ENCODE measurements at regions not wholly inside any gene's neighbourhood (a gene's known extent, or its start where the extent isn't known, plus 50 kb on each side); places are given as distances from the start of the nearest gene placed in this dataset.

GRCh38 chr4:27148211-27148895 is 287.7 kb downstream of the STIM2 start:
- no peak for TF ChIP-seq POLR2A (IDR thresholded peaks at IDR 0.05; ENCODE audit: low read length)
- TF ChIP-seq GATA1 (IDR thresholded peaks at IDR 0.05; ENCODE audit: low read depth, low read length): no peak
